DOHH2 (cell line): ENCODE measurements at regions not wholly inside any gene's neighbourhood (a gene's known extent, or its start where the extent isn't known, plus 50 kb on each side); places are given as distances from the start of the nearest gene placed in this dataset.

Experiments used
- H3F3A ChIP-seq: fragments of 200-600 bp; sonication (generic), shearing (Covaris generic); 2 replicates; pipeline ENCODE4 v1.6.0; 2016; ENCODE audit warnings: antibody characterized with exemption, mild to moderate bottlenecking; ENCODE audit not compliant: control insufficient read depth, insufficient read depth
- H3K27ac ChIP-seq: fragments of 200-600 bp; sonication (generic); 2 replicates; pipeline ENCODE4 v1.5.1; 2014; ENCODE audit warnings: low read depth, mild to moderate bottlenecking, low read length, moderate library complexity
- H3K27me3 ChIP-seq: fragments of 200-600 bp; sonication (generic); 2 replicates; pipeline ENCODE4 v1.6.1; 2014; ENCODE audit warnings: mild to moderate bottlenecking, low read length, mixed read lengths; ENCODE audit not compliant: control insufficient read depth
- H3K36me3 ChIP-seq: fragments of 200-600 bp; sonication (generic); 2 replicates; pipeline ENCODE4 v1.6.1; 2014; ENCODE audit warnings: mild to moderate bottlenecking, low read length, moderate library complexity, mixed read lengths; ENCODE audit not compliant: control insufficient read depth
- H3K4me1 ChIP-seq: fragments of 200-600 bp; sonication (generic); 2 replicates; pipeline ENCODE4 v1.6.1; 2014; ENCODE audit warnings: mild to moderate bottlenecking, low read length, mixed read lengths; ENCODE audit not compliant: control insufficient read depth
- H3K4me2 ChIP-seq: fragments of 200-600 bp; sonication (generic); 2 replicates; pipeline ENCODE4 v1.6.0; 2014; ENCODE audit warnings: mild to moderate bottlenecking, low read length, moderate library complexity
- H3K4me3 ChIP-seq: fragments of 200-600 bp; sonication (generic); 2 replicates; pipeline ENCODE4 v1.5.1; 2014; ENCODE audit warnings: mild to moderate bottlenecking, low read length, mixed read lengths
- H3K79me2 ChIP-seq: fragments of 200-600 bp; sonication (generic); 2 replicates; pipeline ENCODE4 v1.6.1; 2014; ENCODE audit warnings: mild to moderate bottlenecking, low read length, mixed read lengths; ENCODE audit not compliant: control insufficient read depth
- H3K9me2 ChIP-seq: fragments of 200-600 bp; sonication (generic); replicated peaks from 2 replicates; pipeline ENCODE4 v1.6.1; 2014; ENCODE audit warnings: mild to moderate bottlenecking, low read length, mixed read lengths; ENCODE audit not compliant: control insufficient read depth
- H3K9me3 ChIP-seq: fragments of 200-600 bp; sonication (generic); 2 replicates; pipeline ENCODE4 v1.6.1; 2014; ENCODE audit warnings: antibody characterized with exemption, low read length, mixed read lengths; ENCODE audit not compliant: control insufficient read depth, insufficient read depth
- H4K20me1 ChIP-seq: fragments of 200-600 bp; sonication (generic); 2 replicates; pipeline ENCODE4 v1.6.0; 2014; ENCODE audit warnings: low read depth, mild to moderate bottlenecking, antibody characterized with exemption, low read length, moderate library complexity; ENCODE audit not compliant: control insufficient read depth, insufficient read depth
- EZH2phosphoT487 ChIP-seq: fragments of 200-600 bp; sonication (generic); IDR thresholded peaks from 2 replicates; pipeline ENCODE4 v1.6.1; 2017; ENCODE audit warnings: borderline replicate concordance, mild to moderate bottlenecking, antibody characterized with exemption, low read length, moderate library complexity, mixed read lengths
- TF ChIP-seq, protein P1 (sequence below): fragments of 200-600 bp; sonication (generic); IDR thresholded peaks from one replicate; pipeline ENCODE4 v1.5.1; 2014; ENCODE audit warnings: antibody characterized with exemption, mild to moderate bottlenecking, low read depth, low read length; ENCODE audit not compliant: poor library complexity, severe bottlenecking

DNA sequence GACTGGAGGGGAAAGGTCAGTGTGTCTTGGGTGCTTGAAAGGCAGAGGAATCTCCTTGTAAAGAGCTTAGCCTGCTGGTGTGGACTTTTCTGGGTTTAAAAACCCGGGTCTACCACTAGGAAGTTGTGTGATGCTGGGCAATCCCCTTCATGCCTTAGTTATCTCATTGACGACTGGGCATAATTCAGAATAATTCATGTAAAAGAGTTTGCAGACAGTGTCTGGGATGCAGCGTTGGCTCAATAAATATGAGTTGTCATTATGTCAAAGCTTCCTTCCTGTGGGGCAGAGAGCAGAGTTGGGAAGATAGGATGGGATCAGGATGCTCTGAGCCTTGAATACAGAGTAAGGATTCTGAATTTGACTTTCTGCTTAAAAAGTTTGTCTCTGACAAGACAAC, 196.4 kb downstream of the ADRA2A start:
- Histone ChIP-seq H3F3A (no peaks in the 10 kb centered on the region), H3K4me1 (no peaks in the 10 kb centered on the region), H3K27ac (no peak overlapping the region), H3K27me3 (no peaks in the 10 kb centered on the region), H3K4me2 (no peak overlapping the region), H3K9me2 (no peaks in the 10 kb centered on the region), H3K79me2 (no peaks in the 10 kb centered on the region), H3K9me3 (no peaks in the 10 kb centered on the region), H3K4me3 (no peak overlapping the region), H3K36me3 (no peaks in the 10 kb centered on the region), H4K20me1 (no peaks in the 10 kb centered on the region)
- TF ChIP-seq EZH2phosphoT487 = no peak
- TF ChIP-seq, protein P1, sequence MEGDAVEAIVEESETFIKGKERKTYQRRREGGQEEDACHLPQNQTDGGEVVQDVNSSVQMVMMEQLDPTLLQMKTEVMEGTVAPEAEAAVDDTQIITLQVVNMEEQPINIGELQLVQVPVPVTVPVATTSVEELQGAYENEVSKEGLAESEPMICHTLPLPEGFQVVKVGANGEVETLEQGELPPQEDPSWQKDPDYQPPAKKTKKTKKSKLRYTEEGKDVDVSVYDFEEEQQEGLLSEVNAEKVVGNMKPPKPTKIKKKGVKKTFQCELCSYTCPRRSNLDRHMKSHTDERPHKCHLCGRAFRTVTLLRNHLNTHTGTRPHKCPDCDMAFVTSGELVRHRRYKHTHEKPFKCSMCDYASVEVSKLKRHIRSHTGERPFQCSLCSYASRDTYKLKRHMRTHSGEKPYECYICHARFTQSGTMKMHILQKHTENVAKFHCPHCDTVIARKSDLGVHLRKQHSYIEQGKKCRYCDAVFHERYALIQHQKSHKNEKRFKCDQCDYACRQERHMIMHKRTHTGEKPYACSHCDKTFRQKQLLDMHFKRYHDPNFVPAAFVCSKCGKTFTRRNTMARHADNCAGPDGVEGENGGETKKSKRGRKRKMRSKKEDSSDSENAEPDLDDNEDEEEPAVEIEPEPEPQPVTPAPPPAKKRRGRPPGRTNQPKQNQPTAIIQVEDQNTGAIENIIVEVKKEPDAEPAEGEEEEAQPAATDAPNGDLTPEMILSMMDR = no peak

DNA sequence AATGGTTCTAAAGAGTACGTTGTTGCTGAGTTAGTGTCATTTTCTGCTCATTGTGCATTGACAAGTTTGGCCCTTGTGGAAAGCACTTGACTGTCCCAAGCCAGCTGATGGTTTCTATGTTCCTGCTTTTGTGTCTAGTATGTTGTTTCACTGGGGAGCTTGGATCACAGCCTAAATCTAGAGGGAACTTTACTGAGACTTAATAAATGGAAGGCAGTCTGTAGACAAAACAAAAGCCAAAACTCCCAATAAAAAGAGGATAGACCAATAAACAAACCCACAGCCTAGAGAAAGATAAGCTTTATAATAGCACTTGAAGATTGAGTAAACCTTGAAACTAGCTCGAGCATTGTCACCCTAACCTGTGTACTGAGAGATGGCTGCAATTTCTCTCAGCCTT, 196.8 kb downstream of the ADRA2A start:
- Histone ChIP-seq H3K36me3 (no peaks in the 10 kb centered on the region), H3K79me2 (no peaks in the 10 kb centered on the region), H3K9me3 (no peaks in the 10 kb centered on the region), H3K4me3 (no peak overlapping the region), H3K4me1 (no peaks in the 10 kb centered on the region), H4K20me1 (no peaks in the 10 kb centered on the region), H3K9me2 (no peaks in the 10 kb centered on the region), H3F3A (no peaks in the 10 kb centered on the region), H3K27me3 (no peaks in the 10 kb centered on the region), H3K4me2 (no peak overlapping the region), H3K27ac (no peak overlapping the region)
- no peak for TF ChIP-seq EZH2phosphoT487
- TF ChIP-seq, protein P1 = no peak

DNA sequence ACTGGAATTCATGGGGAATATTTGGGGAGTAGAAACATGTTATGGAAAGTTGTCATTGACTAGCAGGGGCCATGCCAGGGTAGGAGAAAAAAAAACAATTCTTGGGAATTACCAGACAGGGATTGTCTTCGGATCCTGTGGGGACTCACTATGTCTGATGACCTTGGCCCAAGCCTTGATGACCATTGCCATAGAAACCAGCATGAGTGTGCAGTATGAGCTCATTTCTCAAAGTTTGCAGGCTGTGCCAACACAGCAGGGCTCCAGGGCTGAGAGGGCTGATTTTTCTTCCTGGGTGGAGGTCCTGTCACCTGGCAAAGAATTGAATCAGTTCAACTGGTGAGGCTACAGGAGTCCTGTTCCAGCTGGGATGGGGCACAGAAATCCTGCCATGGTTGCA, 198.3 kb downstream of the ADRA2A start:
- H3K36me3 ChIP-seq = no peaks in the 10 kb centered on the region
- TF ChIP-seq EZH2phosphoT487 = no peak
- TF ChIP-seq, protein P1 = no peak
- no peaks in the 10 kb centered on the region for H3K4me1 ChIP-seq
- H3K9me3 ChIP-seq = no peaks in the 10 kb centered on the region
- no peaks in the 10 kb centered on the region for H3F3A ChIP-seq
- H3K79me2 ChIP-seq = no peaks in the 10 kb centered on the region
- no peaks in the 10 kb centered on the region for H4K20me1 ChIP-seq
- no peak overlapping the region for H3K4me3 ChIP-seq
- H3K4me2 ChIP-seq = no peak overlapping the region
- H3K27ac ChIP-seq = no peak overlapping the region
- no peaks in the 10 kb centered on the region for H3K9me2 ChIP-seq
- H3K27me3 ChIP-seq = no peaks in the 10 kb centered on the region

DNA sequence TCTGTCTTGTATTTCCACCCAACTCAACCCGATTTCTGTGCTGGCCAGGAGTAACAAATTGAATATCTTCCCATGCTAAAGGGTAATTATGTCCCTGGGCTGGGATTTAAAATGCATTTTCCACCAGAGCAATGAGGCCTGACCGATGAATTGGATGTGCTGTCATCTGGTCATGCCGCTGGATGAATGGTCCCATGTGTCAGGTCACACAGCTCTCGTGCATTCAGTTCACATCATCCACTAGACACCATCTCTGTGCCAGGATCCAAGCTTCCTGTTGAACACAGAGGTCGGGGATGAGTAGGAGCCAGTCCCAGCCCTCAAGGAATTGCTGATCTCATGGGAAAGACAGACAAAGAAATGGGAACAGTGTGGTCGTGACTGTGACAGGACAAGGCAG, 200.8 kb downstream of the ADRA2A start:
- Histone ChIP-seq H3K9me2 (no peaks in the 10 kb centered on the region), H3K4me1 (no peaks in the 10 kb centered on the region)
- TF ChIP-seq, protein P1 = no peak
- no peak for TF ChIP-seq EZH2phosphoT487

More for the DNA sequence above, 200.8 kb downstream of the ADRA2A start:
- Histone ChIP-seq H3K79me2 (no peaks in the 10 kb centered on the region), H3K36me3 (no peaks in the 10 kb centered on the region), H3K9me3 (no peaks in the 10 kb centered on the region), H4K20me1 (no peaks in the 10 kb centered on the region), H3K27me3 (no peaks in the 10 kb centered on the region), H3K4me2 (no peak overlapping the region), H3K27ac (no peak overlapping the region), H3K4me3 (no peak overlapping the region), H3F3A (no peaks in the 10 kb centered on the region)
